GM12891 (cell line): ENCODE measurements at regions not wholly inside any gene's neighbourhood (a gene's known extent, or its start where the extent isn't known, plus 50 kb on each side); places are given as distances from the start of the nearest gene placed in this dataset.

Source experiments
- POLR2A ChIP-seq: IDR thresholded peaks from 2 replicates; pipeline ENCODE4 v1.6.1; 2011; ENCODE audit warnings: low read depth, low read length, control low read depth
- POU2F2 ChIP-seq: IDR thresholded peaks from 2 replicates; pipeline ENCODE4 v1.6.1; 2011; ENCODE audit warnings: low read depth, mild to moderate bottlenecking, control low read depth, low read length, moderate library complexity

DNA sequence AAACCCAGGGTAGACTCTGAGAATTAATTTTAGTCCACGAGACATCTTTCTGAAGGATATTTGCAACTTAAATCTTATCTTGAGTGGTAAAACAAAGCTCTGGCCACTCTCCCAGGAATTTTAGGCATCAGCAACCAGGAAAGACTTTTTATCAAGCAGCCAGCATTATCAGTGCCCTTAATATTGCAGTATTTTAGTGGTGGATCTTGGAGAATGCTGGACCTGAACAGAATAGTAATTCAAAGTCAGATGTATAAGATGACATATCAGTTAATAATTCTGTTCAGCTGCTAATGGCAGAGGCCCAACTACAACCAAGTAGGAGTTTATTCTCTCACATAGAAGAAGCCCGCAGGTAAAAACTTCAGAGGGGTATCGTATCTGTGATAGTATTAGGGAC is 59.0 kb upstream of the CRY1 start:
- TF ChIP-seq POLR2A: no peak
- no peak for TF ChIP-seq POU2F2
